Amniotic stem cell (primary cell): ENCODE measurements at regions not wholly inside any gene's neighbourhood (a gene's known extent, or its start where the extent isn't known, plus 50 kb on each side); places are given as distances from the start of the nearest gene placed in this dataset.
"Not testable (repeated sequence)": the region's sequence is repeated elsewhere in the genome, so short reads cannot be mapped to it uniquely, and the experiment has no call there.

Source experiments
- DNase-seq: peaks from one replicate; lab custom pipeline; 2025; lab: John Stamatoyannopoulos, UW

- not testable (repeated sequence) for DNase-seq
Observed at GRCh38 chr17:445839-446238, 93.2 kb upstream of the RPH3AL start, which contains the start of gene RFLNB. Gene RFLNB (minus strand): TSS chr17:445939.

GRCh38 chr17:444879-445454 lies 92.4 kb upstream of the RPH3AL start:
- no peak for DNase-seq

GRCh38 chr17:443109-443508 lies 90.5 kb upstream of the RPH3AL start:
- no peak for DNase-seq

GRCh38 chr17:441155-441950 lies 88.7 kb upstream of the RPH3AL start:
- no peak for DNase-seq

- no peak for DNase-seq
Observed at GRCh38 chr17:438191-438590, 85.6 kb upstream of the RPH3AL start.

- DNase-seq: no peak
Observed at GRCh38 chr17:437545-437944, 84.9 kb upstream of the RPH3AL start.

GRCh38 chr17:436571-436970 lies 84.0 kb upstream of the RPH3AL start:
- DNase-seq: no peak

- DNase-seq: not testable (repeated sequence)
Observed at GRCh38 chr17:432471-432870, 79.9 kb upstream of the RPH3AL start.

- DNase-seq: no peak
Observed at GRCh38 chr17:431494-431893, 78.9 kb upstream of the RPH3AL start.

GRCh38 chr17:429589-429988 lies 77.0 kb upstream of the RPH3AL start:
- no peak for DNase-seq

- DNase-seq: no peak
Observed at GRCh38 chr17:428414-428813, 75.8 kb upstream of the RPH3AL start.

- DNase-seq: no peak
Observed at GRCh38 chr17:427891-428290, 75.3 kb upstream of the RPH3AL start.

- DNase-seq: no peak
Observed at GRCh38 chr17:427327-427726, 74.7 kb upstream of the RPH3AL start.

- no peak for DNase-seq
Observed at GRCh38 chr17:422196-422930, 69.8 kb upstream of the RPH3AL start.

- no peak for DNase-seq
Observed at GRCh38 chr17:420479-421175, 68.0 kb upstream of the RPH3AL start.

- DNase-seq: no peak
Observed at GRCh38 chr17:419073-419735, 66.6 kb upstream of the RPH3AL start.

GRCh38 chr17:418421-418751 lies 65.8 kb upstream of the RPH3AL start:
- no peak for DNase-seq

GRCh38 chr17:417691-418420 lies 65.2 kb upstream of the RPH3AL start:
- no peak for DNase-seq

GRCh38 chr17:416293-417206 lies 63.9 kb upstream of the RPH3AL start:
- DNase-seq: no peak

- DNase-seq: no peak
Observed at GRCh38 chr17:413706-414380, 61.2 kb upstream of the RPH3AL start.
